ENCODE measurements at regions not wholly inside any gene's neighbourhood (a gene's known extent, or its start where the extent isn't known, plus 50 kb on each side); places are given as distances from the start of the nearest gene placed in this dataset.

GRCh38 chr16:54623636-54624035 is 307.0 kb upstream of the IRX5 start:
- H3K36me3 ChIP-seq, result no peaks in the 10 kb centered on the region
- H3K27me3 ChIP-seq (ENCODE audit: insufficient read depth, low read depth, severe bottlenecking), result no peaks in the 10 kb centered on the region
- no peak for TF ChIP-seq CTCF (IDR thresholded peaks at IDR 0.05; ENCODE audit: low read depth, low read length)
- H3K27ac ChIP-seq, result no peak overlapping the region
- no peak for DNase-seq
- H3K4me3 ChIP-seq (ENCODE audit: low read depth, low read length), result no peak overlapping the region
- no peaks in the 10 kb centered on the region for H3K9me3 ChIP-seq (ENCODE audit: severe bottlenecking)

GRCh38 chr16:54620197-54620596 is 310.5 kb upstream of the IRX5 start:
- Histone ChIP-seq H3K4me3 (ENCODE audit: low read depth, low read length) (no peak overlapping the region), H3K27ac (no peak overlapping the region), H3K9me3 (ENCODE audit: severe bottlenecking) (no peaks in the 10 kb centered on the region), H3K36me3 (no peaks in the 10 kb centered on the region), H3K27me3 (ENCODE audit: insufficient read depth, low read depth, severe bottlenecking) (no peaks in the 10 kb centered on the region)
- DNase-seq, result no peak
- no peak for TF ChIP-seq CTCF (IDR thresholded peaks at IDR 0.05; ENCODE audit: low read depth, low read length)

GRCh38 chr16:54616610-54617009 is 314.1 kb upstream of the IRX5 start:
- Histone ChIP-seq H3K36me3 (no peaks in the 10 kb centered on the region), H3K9me3 (ENCODE audit: severe bottlenecking) (no peaks in the 10 kb centered on the region), H3K27ac (no peak overlapping the region), H3K4me3 (ENCODE audit: low read depth, low read length) (no peak overlapping the region), H3K27me3 (ENCODE audit: insufficient read depth, low read depth, severe bottlenecking) (no peaks in the 10 kb centered on the region)
- no peak for TF ChIP-seq CTCF (IDR thresholded peaks at IDR 0.05; ENCODE audit: low read depth, low read length)
- no peak for DNase-seq

- no peaks in the 10 kb centered on the region for H3K36me3 ChIP-seq
- H3K4me3 ChIP-seq (ENCODE audit: low read depth, low read length), result no peak overlapping the region
- no peak overlapping the region for H3K27ac ChIP-seq
- no peaks in the 10 kb centered on the region for H3K27me3 ChIP-seq (ENCODE audit: insufficient read depth, low read depth, severe bottlenecking)
- TF ChIP-seq CTCF (IDR thresholded peaks at IDR 0.05; ENCODE audit: low read depth, low read length), result no peak
- no peaks in the 10 kb centered on the region for H3K9me3 ChIP-seq (ENCODE audit: severe bottlenecking)
- DNase-seq, result no peak
Observed at GRCh38 chr16:54605536-54606066, 319.0 kb upstream of the IRX3 start.

GRCh38 chr16:54602666-54603065 is 316.1 kb upstream of the IRX3 start:
- Histone ChIP-seq H3K4me3 (ENCODE audit: low read depth, low read length) (no peak overlapping the region), H3K27me3 (ENCODE audit: insufficient read depth, low read depth, severe bottlenecking) (no peaks in the 10 kb centered on the region), H3K36me3 (no peaks in the 10 kb centered on the region), H3K27ac (no peak overlapping the region), H3K9me3 (ENCODE audit: severe bottlenecking) (no peaks in the 10 kb centered on the region)
- no peak for DNase-seq
- TF ChIP-seq CTCF (IDR thresholded peaks at IDR 0.05; ENCODE audit: low read depth, low read length), result no peak

DNA sequence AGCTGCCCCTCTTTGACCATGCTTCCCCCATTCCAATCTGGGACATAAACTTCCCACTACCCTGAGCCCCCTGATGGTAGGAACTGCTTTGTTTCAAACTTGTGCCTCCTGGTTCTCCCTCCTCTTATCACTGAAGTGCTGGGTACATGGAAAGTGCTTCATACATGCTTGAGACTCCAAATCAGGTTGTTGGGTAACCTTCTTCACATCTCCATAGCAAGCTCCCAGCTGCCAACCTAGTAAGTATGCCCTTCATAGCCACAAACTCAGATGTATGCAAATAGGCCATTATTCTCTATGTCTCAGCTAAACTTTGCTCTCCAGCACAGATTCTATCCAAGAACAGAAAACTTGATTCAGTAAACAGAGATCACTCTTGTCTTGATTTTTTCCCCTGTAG is 310.6 kb upstream of the IRX3 start:
- no peaks in the 10 kb centered on the region for H3K27me3 ChIP-seq (ENCODE audit: insufficient read depth, low read depth, severe bottlenecking)
- TF ChIP-seq CTCF (IDR thresholded peaks at IDR 0.05; ENCODE audit: low read depth, low read length), result no peak
- no peaks in the 10 kb centered on the region for H3K9me3 ChIP-seq (ENCODE audit: severe bottlenecking)
- no peak overlapping the region for H3K27ac ChIP-seq
- H3K4me3 ChIP-seq (ENCODE audit: low read depth, low read length), result no peak overlapping the region
- no peak for DNase-seq
- H3K36me3 ChIP-seq, result no peaks in the 10 kb centered on the region
